Ishikawa (cell line): ENCODE measurements at regions not wholly inside any gene's neighbourhood (a gene's known extent, or its start where the extent isn't known, plus 50 kb on each side); places are given as distances from the start of the nearest gene placed in this dataset.

Experiments used
- CEBPB ChIP-seq: IDR thresholded peaks from 2 replicates; pipeline ENCODE4 v1.6.1; 2012
- CREB1 ChIP-seq: IDR thresholded peaks from 2 replicates; pipeline ENCODE4 v1.6.1; 2012; ENCODE audit warnings: low read depth
- EGR1 ChIP-seq: IDR thresholded peaks from 2 replicates; pipeline ENCODE4 v1.6.1; 2012
- EP300 ChIP-seq: IDR thresholded peaks from 2 replicates; pipeline ENCODE4 v1.6.1; 2012; ENCODE audit warnings: borderline replicate concordance
- FOXM1 ChIP-seq: IDR thresholded peaks from 2 replicates; pipeline ENCODE4 v1.6.1; 2012; ENCODE audit warnings: low read depth, borderline replicate concordance
- NFIC ChIP-seq: IDR thresholded peaks from 2 replicates; pipeline ENCODE4 v1.6.1; 2012
- RAD21 ChIP-seq: IDR thresholded peaks from 2 replicates; pipeline ENCODE4 v1.6.1; 2012; ENCODE audit warnings: low read depth
- TAF1 ChIP-seq: IDR thresholded peaks from 2 replicates; pipeline ENCODE4 v1.6.1; 2012; ENCODE audit warnings: low read depth, mild to moderate bottlenecking
- TCF12 ChIP-seq: IDR thresholded peaks from 2 replicates; pipeline ENCODE4 v1.6.1; 2012; ENCODE audit warnings: low read depth
- TEAD4 ChIP-seq: IDR thresholded peaks from 2 replicates; pipeline ENCODE4 v1.6.1; 2012
- YY1 ChIP-seq: IDR thresholded peaks from 2 replicates; pipeline ENCODE4 v1.6.1; 2012; ENCODE audit warnings: low read depth
- ZBTB7A ChIP-seq: IDR thresholded peaks from 2 replicates; pipeline ENCODE4 v1.6.1; 2012; ENCODE audit warnings: low read depth
- TF ChIP-seq, protein P1 (sequence below): IDR thresholded peaks from 2 replicates; pipeline ENCODE4 v1.6.1; 2012
- TF ChIP-seq, protein P2 (sequence below): IDR thresholded peaks from 2 replicates; pipeline ENCODE4 v1.6.1; 2012; ENCODE audit warnings: low read depth, mild to moderate bottlenecking
- TF ChIP-seq, protein P3 (sequence below): IDR thresholded peaks from 2 replicates; pipeline ENCODE4 v1.6.1; 2012

DNA sequence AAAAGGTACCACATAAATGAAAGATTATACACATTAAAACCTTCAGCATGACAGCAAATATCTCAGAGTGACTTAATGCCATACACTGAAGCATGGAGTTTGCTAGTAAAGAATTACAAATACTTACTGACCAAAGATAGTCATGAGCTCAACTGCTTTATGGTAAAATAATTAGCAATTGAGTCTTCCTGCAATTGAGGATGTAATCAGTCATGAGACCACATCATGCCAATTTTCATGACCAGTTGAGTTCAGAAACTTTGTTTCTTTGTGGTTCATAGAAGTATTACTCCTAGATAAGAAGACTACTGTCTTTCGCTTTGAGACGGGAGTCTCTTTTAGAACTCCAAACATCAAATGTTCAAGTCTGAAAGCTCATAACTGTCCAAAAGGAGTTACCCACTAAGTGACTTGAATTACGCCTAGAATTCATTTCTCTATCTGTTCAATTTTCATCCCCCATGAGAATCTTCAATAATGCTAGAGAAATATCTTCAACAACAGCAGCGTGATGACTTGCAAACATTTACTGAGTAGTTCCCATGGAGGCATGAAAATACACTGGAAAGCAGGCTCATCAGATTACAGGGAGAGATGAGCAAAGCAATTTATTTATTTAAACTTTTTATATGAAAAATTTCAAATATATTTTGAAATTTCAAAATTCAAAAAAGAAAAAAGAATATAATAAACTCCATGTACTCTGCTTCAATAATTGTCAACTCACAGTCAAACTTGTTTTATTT is 120.0 kb downstream of the BTG1 start:
- TF ChIP-seq CEBPB (no peak), TCF12 (no peak), NFIC (no peak), ZBTB7A (no peak), FOXM1 (no peak), CREB1 (no peak), EGR1 (no peak), TEAD4 (no peak), RAD21 (no peak), YY1 (no peak), TAF1 (no peak), EP300 (no peak)
- TF ChIP-seq, protein P1, sequence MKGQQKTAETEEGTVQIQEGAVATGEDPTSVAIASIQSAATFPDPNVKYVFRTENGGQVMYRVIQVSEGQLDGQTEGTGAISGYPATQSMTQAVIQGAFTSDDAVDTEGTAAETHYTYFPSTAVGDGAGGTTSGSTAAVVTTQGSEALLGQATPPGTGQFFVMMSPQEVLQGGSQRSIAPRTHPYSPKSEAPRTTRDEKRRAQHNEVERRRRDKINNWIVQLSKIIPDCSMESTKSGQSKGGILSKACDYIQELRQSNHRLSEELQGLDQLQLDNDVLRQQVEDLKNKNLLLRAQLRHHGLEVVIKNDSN: no peak
- TF ChIP-seq, protein P2, sequence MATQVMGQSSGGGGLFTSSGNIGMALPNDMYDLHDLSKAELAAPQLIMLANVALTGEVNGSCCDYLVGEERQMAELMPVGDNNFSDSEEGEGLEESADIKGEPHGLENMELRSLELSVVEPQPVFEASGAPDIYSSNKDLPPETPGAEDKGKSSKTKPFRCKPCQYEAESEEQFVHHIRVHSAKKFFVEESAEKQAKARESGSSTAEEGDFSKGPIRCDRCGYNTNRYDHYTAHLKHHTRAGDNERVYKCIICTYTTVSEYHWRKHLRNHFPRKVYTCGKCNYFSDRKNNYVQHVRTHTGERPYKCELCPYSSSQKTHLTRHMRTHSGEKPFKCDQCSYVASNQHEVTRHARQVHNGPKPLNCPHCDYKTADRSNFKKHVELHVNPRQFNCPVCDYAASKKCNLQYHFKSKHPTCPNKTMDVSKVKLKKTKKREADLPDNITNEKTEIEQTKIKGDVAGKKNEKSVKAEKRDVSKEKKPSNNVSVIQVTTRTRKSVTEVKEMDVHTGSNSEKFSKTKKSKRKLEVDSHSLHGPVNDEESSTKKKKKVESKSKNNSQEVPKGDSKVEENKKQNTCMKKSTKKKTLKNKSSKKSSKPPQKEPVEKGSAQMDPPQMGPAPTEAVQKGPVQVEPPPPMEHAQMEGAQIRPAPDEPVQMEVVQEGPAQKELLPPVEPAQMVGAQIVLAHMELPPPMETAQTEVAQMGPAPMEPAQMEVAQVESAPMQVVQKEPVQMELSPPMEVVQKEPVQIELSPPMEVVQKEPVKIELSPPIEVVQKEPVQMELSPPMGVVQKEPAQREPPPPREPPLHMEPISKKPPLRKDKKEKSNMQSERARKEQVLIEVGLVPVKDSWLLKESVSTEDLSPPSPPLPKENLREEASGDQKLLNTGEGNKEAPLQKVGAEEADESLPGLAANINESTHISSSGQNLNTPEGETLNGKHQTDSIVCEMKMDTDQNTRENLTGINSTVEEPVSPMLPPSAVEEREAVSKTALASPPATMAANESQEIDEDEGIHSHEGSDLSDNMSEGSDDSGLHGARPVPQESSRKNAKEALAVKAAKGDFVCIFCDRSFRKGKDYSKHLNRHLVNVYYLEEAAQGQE: no peak
- TF ChIP-seq, protein P3, sequence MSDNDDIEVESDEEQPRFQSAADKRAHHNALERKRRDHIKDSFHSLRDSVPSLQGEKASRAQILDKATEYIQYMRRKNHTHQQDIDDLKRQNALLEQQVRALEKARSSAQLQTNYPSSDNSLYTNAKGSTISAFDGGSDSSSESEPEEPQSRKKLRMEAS: no peak

DNA sequence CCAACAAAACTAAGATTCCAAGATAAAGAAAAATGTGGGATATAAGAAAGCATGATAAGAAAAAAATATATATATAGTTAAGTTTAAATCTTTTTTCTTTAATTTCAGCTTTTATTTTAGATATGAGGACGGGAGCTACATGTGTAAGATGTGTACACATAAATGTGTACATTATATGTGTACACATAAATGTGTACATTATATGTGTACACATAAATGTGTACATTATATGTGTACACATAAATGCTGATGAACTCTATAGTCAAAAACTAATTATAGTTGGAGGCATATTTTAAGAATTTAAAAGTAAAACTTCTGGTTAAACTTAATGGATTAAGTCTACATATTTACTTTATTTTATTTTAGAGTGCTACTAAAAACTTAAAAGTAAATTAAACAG is 123.6 kb downstream of the BTG1 start:
- TF ChIP-seq FOXM1 (no peak), RAD21 (no peak), CREB1 (no peak), TAF1 (no peak), NFIC (no peak), CEBPB (no peak), ZBTB7A (no peak), EGR1 (no peak), EP300 (no peak), YY1 (no peak), TCF12 (no peak), TEAD4 (no peak)
- TF ChIP-seq, protein P3: no peak
- TF ChIP-seq, protein P1: no peak
- TF ChIP-seq, protein P2: no peak

DNA sequence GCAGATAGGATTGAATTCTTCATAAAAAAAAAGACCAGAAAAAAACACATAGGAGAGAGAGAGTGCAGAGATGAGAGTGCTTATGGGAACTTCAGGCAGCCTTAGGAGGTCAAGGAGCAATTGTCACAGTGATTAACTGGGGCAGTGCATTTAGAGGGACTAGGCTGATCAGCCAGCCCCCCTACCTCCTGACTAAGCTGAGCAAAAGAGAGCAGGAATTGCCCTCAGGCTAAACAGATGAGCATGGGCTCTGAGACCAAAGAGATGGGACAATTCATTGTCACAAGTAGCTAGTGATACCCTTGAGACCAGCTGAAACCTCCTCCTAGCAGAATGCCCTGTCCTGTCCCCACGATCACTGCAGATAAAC is 124.0 kb downstream of the BTG1 start:
- no peak for TF ChIP-seq EP300
- no peak for TF ChIP-seq FOXM1
- no peak for TF ChIP-seq ZBTB7A
- no peak for TF ChIP-seq EGR1
- TF ChIP-seq, protein P2: no peak
- TF ChIP-seq TCF12: no peak
- no peak for TF ChIP-seq YY1
- no peak for TF ChIP-seq RAD21

DNA sequence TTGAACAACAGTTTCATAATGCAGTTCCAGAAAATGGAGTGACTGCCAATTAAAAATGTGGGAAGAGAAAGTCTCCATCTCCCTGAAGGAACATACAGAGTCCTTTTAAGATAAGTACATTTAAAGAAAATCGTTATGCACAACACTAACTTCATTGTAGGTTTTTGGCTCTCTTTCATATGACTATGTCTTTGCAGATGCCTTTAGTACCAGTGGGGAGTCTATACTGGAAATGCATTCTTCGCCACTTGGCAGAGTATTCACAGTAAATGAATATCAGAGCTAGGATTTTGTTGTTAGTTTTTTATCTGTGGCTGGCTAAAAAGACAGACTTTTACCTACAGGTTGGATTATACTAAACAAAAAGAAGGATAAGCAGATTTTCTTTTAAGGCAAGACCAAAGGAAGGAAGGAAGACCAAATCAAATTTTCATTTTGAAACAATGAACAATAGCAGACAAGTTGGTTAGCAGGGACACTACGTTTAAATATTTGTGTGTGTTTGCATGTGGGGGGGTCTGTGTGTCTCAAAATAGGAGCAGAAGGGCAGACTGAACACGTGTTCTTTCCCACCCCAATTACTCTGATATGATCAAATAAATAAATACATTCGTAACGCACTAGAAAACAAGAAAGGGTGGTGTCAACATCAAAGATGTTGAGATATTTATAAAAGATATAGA is 124.5 kb downstream of the BTG1 start:
- TF ChIP-seq RAD21 (no peak), YY1 (no peak), TEAD4 (no peak), TAF1 (no peak), EP300 (no peak), CEBPB (no peak), CREB1 (no peak), TCF12 (no peak), NFIC (no peak), EGR1 (no peak), ZBTB7A (no peak), FOXM1 (no peak)
- TF ChIP-seq, protein P3: no peak
- TF ChIP-seq, protein P1: no peak
- TF ChIP-seq, protein P2: no peak
